BJ (cell line): ENCODE measurements at regions not wholly inside any gene's neighbourhood (a gene's known extent, or its start where the extent isn't known, plus 50 kb on each side); places are given as distances from the start of the nearest gene placed in this dataset.

Source experiments
- CTCF ChIA-PET: fragments of 350-600 bp; formaldehyde crosslinking; extraction: SDS; loops from one replicate; lab custom pipeline; 2021; ENCODE audit warnings: antibody characterized with exemption, inconsistent platforms; lab: Yijun Ruan, JAX
- POLR2A ChIA-PET: fragments of 300-600 bp; sonication (Branson Sonifier 250); formaldehyde crosslinking; extraction: SDS; loops from one replicate; lab custom pipeline; 2021; ENCODE audit warnings: antibody characterized with exemption; lab: Charles Lee
- DNase-seq: peaks from one replicate; pipeline ENCODE4 v3.0.0-alpha.2; 2011; ENCODE audit warnings: low read depth
- H3K27me3 ChIP-seq: 2 replicates; pipeline ENCODE4 v1.6.0; 2011; ENCODE audit warnings: low read length; ENCODE audit not compliant: control insufficient read depth, insufficient read depth
- H3K36me3 ChIP-seq: 2 replicates; pipeline ENCODE4 v1.5.1; 2011; ENCODE audit warnings: low read length; ENCODE audit not compliant: control insufficient read depth, insufficient read depth
- H3K4me3 ChIP-seq: 2 replicates; pipeline ENCODE4 v1.5.1; 2011; ENCODE audit warnings: low read depth, mild to moderate bottlenecking, control low read depth, low read length
- CTCF ChIP-seq: IDR thresholded peaks from 2 replicates; pipeline ENCODE4 v1.5.1; 2011; ENCODE audit warnings: low read depth, mild to moderate bottlenecking, control low read depth, inconsistent platforms, low read length, moderate library complexity; ENCODE audit not compliant: insufficient read depth

- no peak for DNase-seq
- H3K27me3 ChIP-seq, result no peaks in the 10 kb centered on the region
- POLR2A ChIA-PET, result no interaction called here
- TF ChIP-seq CTCF, result no peak
- H3K4me3 ChIP-seq, result no peak overlapping the region
- CTCF ChIA-PET, result no interaction called here
- H3K36me3 ChIP-seq, result no peaks in the 10 kb centered on the region
Observed at GRCh38 chr1:199261328-199261727, 622.5 kb downstream of the PTPRC start.

GRCh38 chr1:199264283-199264682 is 625.4 kb downstream of the PTPRC start:
- Histone ChIP-seq H3K27me3 (no peaks in the 10 kb centered on the region), H3K4me3 (no peak overlapping the region), H3K36me3 (no peaks in the 10 kb centered on the region)
- TF ChIP-seq CTCF, result no peak
- CTCF ChIA-PET, result no interaction called here
- no peak for DNase-seq
- POLR2A ChIA-PET, result no interaction called here

- H3K4me3 ChIP-seq, result no peak overlapping the region
- ChIA-PET POLR2A (no interaction called here), CTCF (no interaction called here)
- H3K27me3 ChIP-seq, result no peaks in the 10 kb centered on the region
- no peak for DNase-seq
- no peaks in the 10 kb centered on the region for H3K36me3 ChIP-seq
- TF ChIP-seq CTCF, result no peak
Observed at GRCh38 chr1:199264911-199265310, 626.1 kb downstream of the PTPRC start.

GRCh38 chr1:199265319-199265718 is 626.5 kb downstream of the PTPRC start:
- CTCF ChIA-PET, result no interaction called here

GRCh38 chr1:199269241-199269640 is 630.4 kb downstream of the PTPRC start:
- DNase-seq, result no peak
- TF ChIP-seq CTCF, result no peak
- ChIA-PET POLR2A (no interaction called here), CTCF (no interaction called here)
- H3K27me3 ChIP-seq, result no peaks in the 10 kb centered on the region
- H3K36me3 ChIP-seq, result no peaks in the 10 kb centered on the region
- H3K4me3 ChIP-seq, result no peak overlapping the region

More at GRCh38 chr1:199265319-199265718, 626.5 kb downstream of the PTPRC start:
- no peaks in the 10 kb centered on the region for H3K36me3 ChIP-seq
- no peak for TF ChIP-seq CTCF
- DNase-seq, result no peak
- H3K4me3 ChIP-seq, result no peak overlapping the region
- POLR2A ChIA-PET, result no interaction called here
- no peaks in the 10 kb centered on the region for H3K27me3 ChIP-seq
